Fibroblast of mammary gland (primary cell): ENCODE measurements at regions not wholly inside any gene's neighbourhood (a gene's known extent, or its start where the extent isn't known, plus 50 kb on each side); places are given as distances from the start of the nearest gene placed in this dataset.
A peak's percentile ranks its signal among the peaks of the same experiment; 100 is the strongest.

Experiments used
- DNase-seq: peaks from one replicate; pipeline ENCODE4 v3.0.0-alpha.2; 2010; ENCODE audit warnings: low read depth
- H3K4me3 ChIP-seq: 2 replicates; pipeline ENCODE4 v1.5.1; 2011; ENCODE audit warnings: low read depth, mild to moderate bottlenecking, low read length, moderate library complexity; ENCODE audit not compliant: control insufficient read depth
- TF ChIP-seq, protein P1 (sequence below): conservative IDR thresholded peaks from 2 replicates; pipeline ENCODE4 v1.5.1; 2011; ENCODE audit warnings: low read depth, low read length, inconsistent platforms; ENCODE audit not compliant: control insufficient read depth, insufficient read depth

DNA sequence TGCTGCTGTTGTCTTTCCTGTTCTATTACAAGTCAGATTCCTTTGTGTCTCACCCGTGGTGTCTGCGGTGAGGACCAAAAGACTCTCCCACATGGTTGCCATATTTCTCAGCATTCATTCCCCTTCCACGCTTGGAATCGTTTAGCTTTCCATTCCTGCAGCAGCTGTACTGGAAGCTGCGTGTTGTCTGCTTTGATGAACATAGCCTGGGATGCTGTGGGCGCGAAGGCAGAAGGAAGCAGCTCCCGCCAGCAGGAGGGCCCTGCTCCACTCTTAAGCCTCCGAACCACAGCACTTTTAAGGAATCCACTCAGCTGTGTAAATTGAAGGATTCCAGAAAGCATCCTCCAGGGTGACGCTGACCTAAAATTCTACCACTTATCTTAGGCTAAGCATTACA lies 303.6 kb upstream of the PITRM1 start:
- no peak for DNase-seq
- H3K4me3 ChIP-seq, result no peak overlapping the region
- TF ChIP-seq, protein P1, sequence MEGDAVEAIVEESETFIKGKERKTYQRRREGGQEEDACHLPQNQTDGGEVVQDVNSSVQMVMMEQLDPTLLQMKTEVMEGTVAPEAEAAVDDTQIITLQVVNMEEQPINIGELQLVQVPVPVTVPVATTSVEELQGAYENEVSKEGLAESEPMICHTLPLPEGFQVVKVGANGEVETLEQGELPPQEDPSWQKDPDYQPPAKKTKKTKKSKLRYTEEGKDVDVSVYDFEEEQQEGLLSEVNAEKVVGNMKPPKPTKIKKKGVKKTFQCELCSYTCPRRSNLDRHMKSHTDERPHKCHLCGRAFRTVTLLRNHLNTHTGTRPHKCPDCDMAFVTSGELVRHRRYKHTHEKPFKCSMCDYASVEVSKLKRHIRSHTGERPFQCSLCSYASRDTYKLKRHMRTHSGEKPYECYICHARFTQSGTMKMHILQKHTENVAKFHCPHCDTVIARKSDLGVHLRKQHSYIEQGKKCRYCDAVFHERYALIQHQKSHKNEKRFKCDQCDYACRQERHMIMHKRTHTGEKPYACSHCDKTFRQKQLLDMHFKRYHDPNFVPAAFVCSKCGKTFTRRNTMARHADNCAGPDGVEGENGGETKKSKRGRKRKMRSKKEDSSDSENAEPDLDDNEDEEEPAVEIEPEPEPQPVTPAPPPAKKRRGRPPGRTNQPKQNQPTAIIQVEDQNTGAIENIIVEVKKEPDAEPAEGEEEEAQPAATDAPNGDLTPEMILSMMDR, result no peak

DNA sequence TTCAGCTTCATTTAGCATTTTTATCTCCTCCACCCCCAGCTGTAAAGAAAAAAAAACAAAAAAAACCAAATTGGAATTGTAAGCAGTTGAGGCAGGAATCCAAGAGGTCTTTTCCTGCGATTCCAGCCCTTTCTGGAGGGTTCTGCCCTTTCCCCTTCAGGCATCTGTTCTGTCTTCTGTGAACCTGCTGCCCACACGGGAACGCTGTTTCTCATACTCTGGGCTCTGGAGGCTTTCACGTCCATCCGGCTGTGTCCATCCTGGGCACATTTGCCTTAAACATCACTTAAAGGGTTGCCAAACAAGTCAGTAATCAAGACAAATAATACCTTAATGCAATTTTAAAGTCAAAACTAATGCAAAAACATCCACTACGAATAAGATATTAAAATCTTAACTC lies 302.8 kb upstream of the PITRM1 start:
- TF ChIP-seq, protein P1, result no peak
- H3K4me3 ChIP-seq, result no peak overlapping the region
- DNase-seq, result no peak

DNA sequence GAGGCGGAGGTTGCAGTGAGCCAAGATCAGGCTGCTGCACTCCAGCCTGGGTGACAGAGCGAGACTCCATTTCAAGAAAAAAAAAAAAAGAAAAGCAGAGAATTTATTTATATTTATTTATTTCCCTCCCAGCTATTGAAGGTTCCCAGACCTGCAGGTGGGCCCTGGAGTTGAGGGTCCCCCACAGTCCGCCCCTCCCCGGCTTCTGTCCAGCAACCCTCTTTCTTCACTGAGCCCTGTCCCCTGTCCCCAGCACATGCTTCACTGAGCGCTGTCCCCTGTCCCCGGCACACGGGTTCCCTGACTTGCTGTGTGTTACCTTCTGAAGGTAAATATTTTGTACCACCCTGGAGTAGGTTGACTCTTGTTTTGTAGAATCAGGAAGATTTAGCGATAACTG lies 301.7 kb upstream of the PITRM1 start:
- DNase-seq, result no peak
- TF ChIP-seq, protein P1, result no peak

DNA sequence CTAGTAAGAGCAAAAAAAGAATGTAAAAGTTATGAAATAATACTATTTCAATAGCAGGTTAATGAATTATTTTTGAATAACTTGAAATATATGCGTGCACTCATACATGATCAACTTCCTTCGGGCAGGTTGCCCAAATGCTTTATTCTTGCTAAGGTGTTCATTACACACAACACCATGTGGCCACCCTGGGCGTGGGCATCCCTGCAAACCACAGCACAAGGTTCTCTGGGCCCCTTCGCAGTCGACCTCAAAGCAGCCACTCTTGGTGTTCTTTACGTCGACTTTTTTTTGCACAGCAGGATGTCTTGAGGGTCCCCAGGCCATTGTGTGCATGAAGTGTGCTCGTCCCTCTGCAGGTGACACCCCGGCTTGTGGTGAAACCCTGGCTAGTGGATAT lies 300.7 kb upstream of the PITRM1 start:
- TF ChIP-seq, protein P1, result no peak
- no peak overlapping the region for H3K4me3 ChIP-seq
- DNase-seq, result no peak

More for the DNA sequence above, 301.7 kb upstream of the PITRM1 start:
- H3K4me3 ChIP-seq, result no peak overlapping the region

DNA sequence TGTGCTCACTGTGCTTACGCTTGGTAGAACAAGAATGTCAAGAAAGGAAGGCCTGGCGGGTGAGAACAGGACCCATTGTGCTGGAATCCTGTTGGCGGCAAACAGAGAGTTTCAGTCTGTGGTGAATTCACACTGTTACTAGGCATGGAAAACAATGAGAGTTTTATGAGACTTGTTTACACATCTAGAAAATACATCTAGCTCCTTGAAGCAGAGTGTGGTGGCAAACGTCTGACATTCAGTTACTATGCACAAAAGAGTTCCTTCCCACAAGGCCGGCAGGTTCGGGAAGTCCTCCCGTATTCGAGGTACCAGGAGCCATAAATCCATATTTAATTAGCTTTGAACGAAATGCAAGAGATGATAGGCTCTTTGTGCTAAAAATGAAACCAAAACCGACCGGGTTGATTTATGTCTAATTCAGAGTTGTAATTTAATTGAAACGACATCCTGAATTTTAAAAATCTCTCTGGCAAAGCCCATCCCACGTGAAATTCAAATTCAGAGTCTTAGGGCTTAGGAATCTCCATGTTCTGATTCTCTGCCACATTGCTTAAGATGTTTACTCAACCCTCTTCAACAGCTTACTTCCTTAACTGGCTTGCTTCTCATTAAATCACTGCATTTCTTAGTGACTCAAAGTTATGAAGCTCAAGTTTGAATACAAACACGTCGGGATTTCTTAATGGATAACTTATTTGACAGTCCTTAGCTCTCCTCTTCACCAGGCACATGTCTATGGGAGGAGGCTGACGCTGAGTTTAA lies 299.9 kb upstream of the PITRM1 start:
- DNase-seq, result peak; percentile 91
- TF ChIP-seq, protein P1, result no peak

DNA sequence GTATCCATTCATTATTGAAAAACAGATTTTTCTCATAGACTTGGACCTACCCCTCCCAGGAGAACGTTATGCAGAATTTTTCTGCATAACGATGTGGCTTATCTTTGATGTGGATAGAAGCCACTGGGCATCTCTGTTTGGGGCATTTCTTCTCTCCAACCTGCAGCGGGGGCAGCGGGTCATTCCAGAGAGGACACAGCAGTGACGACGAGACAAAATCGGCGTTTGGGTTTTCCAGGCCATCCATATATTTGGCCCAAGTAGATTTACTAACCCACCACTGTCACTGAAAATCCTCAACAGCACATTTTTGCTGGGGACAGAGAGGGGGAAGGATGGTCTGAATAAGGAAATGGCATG lies 299.3 kb upstream of the PITRM1 start:
- H3K4me3 ChIP-seq, result no peak overlapping the region
- TF ChIP-seq, protein P1, result no peak
- no peak for DNase-seq

More for the DNA sequence above, 299.9 kb upstream of the PITRM1 start:
- H3K4me3 ChIP-seq, result no peak overlapping the region
